HCT116 (cell line): ENCODE measurements at regions not wholly inside any gene's neighbourhood (a gene's known extent, or its start where the extent isn't known, plus 50 kb on each side); places are given as distances from the start of the nearest gene placed in this dataset.

Experiments used
- ATAC-seq: fragments of 200-7000 bp; cut with Tn5 transposase; 2 replicates; pipeline ENCODE4 v1.9.1; 2020; ENCODE audit warnings: mild to moderate bottlenecking, moderate library complexity
- BruUV-seq: library from RNA; stranded (reverse); fragments of 400-500 nt; replicated peaks from 2 replicates; lab custom pipeline; 2021; lab: Mats Ljungman, UMichigan
- CTCF ChIA-PET: fragments of 300-600 bp; sonication (Branson Sonifier 250); formaldehyde crosslinking; loops from one replicate; lab custom pipeline; 2021; ENCODE audit warnings: antibody characterized with exemption; lab: Charles Lee
- POLR2A ChIA-PET: fragments of 300-600, 350-600 bp; sonication (Branson Sonifier 250); formaldehyde crosslinking; loops from one replicate; lab custom pipeline; 2021; ENCODE audit warnings: antibody characterized with exemption; lab: Charles Lee
- RAD21 ChIA-PET, 2 experiments: fragments of 300-600 bp; sonication (Branson Sonifier 250); formaldehyde crosslinking; loops; one replicate each; lab custom pipeline; 2023; ENCODE audit warnings: low total read pairs in 2 of 2; ENCODE audit not compliant: uncharacterized antibody in 2 of 2, unreplicated experiment in 2 of 2, low non-redundant PET in 1 of 2; lab: Charles Lee
- DNase-seq: peaks from one replicate; pipeline ENCODE4 v3.0.0-alpha.2; 2010; ENCODE audit warnings: low read depth, low spot score
- H2AFZ ChIP-seq: fragments of 200-600 bp; shearing (Covaris generic), sonication (generic); 2 replicates; pipeline ENCODE4 v1.6.1; 2017; ENCODE audit warnings: low read depth, mixed run types, mixed read lengths, antibody characterized with exemption, low read length; ENCODE audit not compliant: poor library complexity, severe bottlenecking
- H3K27ac ChIP-seq: 2 replicates; pipeline ENCODE4 v1.5.1; 2012; ENCODE audit warnings: low read depth, low read length
- H3K27me3 ChIP-seq: fragments of 200-600 bp; sonication (generic); 2 replicates; pipeline ENCODE4 v1.6.1; 2016; ENCODE audit warnings: mixed run types, low read length, mixed read lengths; ENCODE audit not compliant: insufficient read depth
- H3K36me3 ChIP-seq, 2 experiments: fragments of 200-500 bp in 1 of 2; fragments of 200-600 bp in 1 of 2; sonication (Bioruptor generic) in 1 of 2; sonication (generic) in 1 of 2; 2 replicates each; pipeline versions ENCODE4 v1.5.1 to v1.6.1; 2014 to 2016; ENCODE audit warnings: low read length in 2 of 2, inconsistent platforms in 1 of 2, mixed read lengths in 1 of 2, mixed run types in 1 of 2; ENCODE audit not compliant: insufficient read depth in 2 of 2, control insufficient read depth in 1 of 2
- H3K4me1 ChIP-seq, 2 experiments: fragments of 200-600 bp in 1 of 2; sonication (generic) in 1 of 2; 2 replicates each; pipeline versions ENCODE4 v1.5.1 to v1.6.1; 2012 to 2017; ENCODE audit warnings: low read length in 2 of 2, inconsistent platforms in 1 of 2, mild to moderate bottlenecking in 1 of 2, mixed read lengths in 1 of 2, mixed run types in 1 of 2, moderate library complexity in 1 of 2; ENCODE audit not compliant: insufficient read depth in 2 of 2, control insufficient read depth in 1 of 2
- H3K4me2 ChIP-seq: fragments of 200-600 bp; sonication (generic); 2 replicates; pipeline ENCODE4 v1.6.1; 2017; ENCODE audit warnings: mixed run types, low read length, mixed read lengths
- H3K4me3 ChIP-seq, 2 experiments: fragments of 200-600 bp in 1 of 2; sonication (generic) in 1 of 2; replicated peaks in 1 of 2; 2 replicates each; pipeline ENCODE4 v1.5.1; 2011 to 2016; ENCODE audit warnings: low read length in 2 of 2, control low read depth in 1 of 2, low read depth in 1 of 2, mild to moderate bottlenecking in 1 of 2, mixed read lengths in 1 of 2, mixed run types in 1 of 2
- H3K79me2 ChIP-seq: fragments of 200-600 bp; sonication (generic); 2 replicates; pipeline ENCODE4 v1.6.1; 2017; ENCODE audit warnings: mild to moderate bottlenecking, mixed run types, low read length, moderate library complexity, mixed read lengths; ENCODE audit not compliant: insufficient read depth
- H3K9ac ChIP-seq: fragments of 200-600 bp; sonication (generic); 2 replicates; pipeline ENCODE4 v1.6.1; 2016; ENCODE audit warnings: low read length, mixed read lengths
- H3K9me2 ChIP-seq: fragments of 200-600 bp; sonication (generic), shearing (Covaris generic); 2 replicates; pipeline ENCODE4 v1.6.1; 2017; ENCODE audit warnings: mixed run types, mild to moderate bottlenecking, moderate library complexity; ENCODE audit not compliant: insufficient read depth
- H3K9me3 ChIP-seq, 2 experiments: fragments of 200-500 bp in 1 of 2; fragments of 200-600 bp in 1 of 2; sonication (Bioruptor generic) in 1 of 2; sonication (generic) in 1 of 2; 2 replicates each; pipeline ENCODE4 v1.6.1; 2014 to 2017; ENCODE audit warnings: low read length in 2 of 2, mixed read lengths in 2 of 2, inconsistent platforms in 1 of 2, low read depth in 1 of 2, mild to moderate bottlenecking in 1 of 2, mixed run types in 1 of 2, moderate library complexity in 1 of 2; ENCODE audit not compliant: control insufficient read depth in 1 of 2, insufficient read depth in 1 of 2
- H4K20me1 ChIP-seq: fragments of 200-600 bp; sonication (generic), shearing (Covaris generic); 2 replicates; pipeline ENCODE4 v1.6.1; 2017; ENCODE audit warnings: mixed run types, mild to moderate bottlenecking, moderate library complexity; ENCODE audit not compliant: insufficient read depth
- ATF3 ChIP-seq: IDR thresholded peaks from 2 replicates; pipeline ENCODE4 v1.6.1; 2012
- CTCF ChIP-seq, 3 experiments: fragments of 200-600 bp in 1 of 3; sonication (generic) in 1 of 3; IDR thresholded peaks in 2 of 3; conservative IDR thresholded peaks in 1 of 3; 2 replicates each; pipeline ENCODE4 v1.5.1; 2012 to 2017; ENCODE audit warnings: low read depth in 2 of 3, low read length in 2 of 3, antibody characterized with exemption in 1 of 3, borderline replicate concordance in 1 of 3, control low read depth in 1 of 3, mild to moderate bottlenecking in 1 of 3, mixed read lengths in 1 of 3, mixed run types in 1 of 3, moderate library complexity in 1 of 3; ENCODE audit not compliant: insufficient read depth in 1 of 3
- EGR1 ChIP-seq: IDR thresholded peaks from 2 replicates; pipeline ENCODE4 v1.6.1; 2012; ENCODE audit warnings: low read depth
- FOSL1 ChIP-seq: IDR thresholded peaks from 2 replicates; pipeline ENCODE4 v1.6.1; 2012; ENCODE audit warnings: low read depth
- MAX ChIP-seq: IDR thresholded peaks from 2 replicates; pipeline ENCODE4 v1.6.1; 2012
- POLR2A ChIP-seq: IDR thresholded peaks from 2 replicates; pipeline ENCODE4 v1.7.0; 2011; ENCODE audit warnings: borderline replicate concordance; ENCODE audit not compliant: insufficient read depth, insufficient read length; ENCODE audit errors: extremely low read depth
- POLR2AphosphoS5 ChIP-seq: IDR thresholded peaks from 2 replicates; pipeline ENCODE4 v1.6.1; 2011; ENCODE audit warnings: mild to moderate bottlenecking, low read depth, low read length, moderate library complexity
- RAD21 ChIP-seq: IDR thresholded peaks from 2 replicates; pipeline ENCODE4 v1.6.1; 2012; ENCODE audit warnings: low read depth, mild to moderate bottlenecking
- REST ChIP-seq: IDR thresholded peaks from 2 replicates; pipeline ENCODE4 v1.6.1; 2012; ENCODE audit warnings: low read depth
- SP1 ChIP-seq: IDR thresholded peaks from 2 replicates; pipeline ENCODE4 v1.6.1; 2012; ENCODE audit warnings: low read depth
- SRF ChIP-seq: IDR thresholded peaks from 2 replicates; pipeline ENCODE4 v1.6.1; 2012; ENCODE audit warnings: low read depth
- YY1 ChIP-seq: IDR thresholded peaks from 2 replicates; pipeline ENCODE4 v1.6.1; 2011; ENCODE audit warnings: low read length, low read depth, moderate library complexity, mild to moderate bottlenecking; ENCODE audit not compliant: insufficient replicate concordance; ENCODE audit errors: extremely low read depth
- ZFX ChIP-seq: fragments of 450-650 bp; IDR thresholded peaks from 2 replicates; pipeline ENCODE4 v1.6.1; 2017
- intact Hi-C: fragments of 100-400 bp; cut with micrococcal nuclease; formaldehyde crosslinking; loops from 2 replicates; pipeline ENCODE4 v1.10.0; 2022

GRCh38 chr5:97570242-97570641, 387.2 kb upstream of the RIOK2 start:
- Histone ChIP-seq H3K27me3 (no peaks in the 10 kb centered on the region), H3K9me3 (peaks cover 0 to 4% of the 10 kb centered on the region in 2 experiments; a peak in 1 of 4 replicates), H3K4me3 (no peak overlapping the region), H2AFZ (no peak overlapping the region), H3K4me2 (no peak overlapping the region), H3K79me2 (no peaks in the 10 kb centered on the region), H3K27ac (no peak overlapping the region), H3K9me2 (no peaks in the 10 kb centered on the region), H4K20me1 (no peaks in the 10 kb centered on the region), H3K9ac (no peak overlapping the region), H3K36me3 (no peaks in the 10 kb centered on the region), H3K4me1 (no peaks in the 10 kb centered on the region)
- no peak for TF ChIP-seq REST
- no peak for TF ChIP-seq RAD21
- TF ChIP-seq YY1: no peak
- no peak for TF ChIP-seq FOSL1
- TF ChIP-seq SP1: no peak
- TF ChIP-seq POLR2AphosphoS5: no peak
- no peak for TF ChIP-seq ZFX
- TF ChIP-seq POLR2A: no peak
- TF ChIP-seq MAX: no peak
- TF ChIP-seq EGR1: no peak
- TF ChIP-seq SRF: no peak
- TF ChIP-seq CTCF (IDR thresholded peaks at IDR 0.05 in 2 of 3, conservative IDR thresholded peaks at IDR 0.05 in 1 of 3; ENCODE audit: borderline replicate concordance in 1 of 3, insufficient read depth in 1 of 3, low read depth in 2 of 3, low read length in 2 of 3): no peak
- TF ChIP-seq ATF3: no peak
- no peak for DNase-seq
- ChIA-PET POLR2A (no interaction called here), RAD21 (no interaction called here), CTCF (no interaction called here)
- no peak for ATAC-seq
- intact Hi-C loops: no loop called here
- BruUV-seq: no TSS peak
